HFF-Myc (cell line): ENCODE measurements at regions not wholly inside any gene's neighbourhood (a gene's known extent, or its start where the extent isn't known, plus 50 kb on each side); places are given as distances from the start of the nearest gene placed in this dataset.
"Not testable (repeated sequence)": the region's sequence is repeated elsewhere in the genome, so short reads cannot be mapped to it uniquely, and the experiment has no call there.

Experiments
- DNase-seq: peaks from one replicate; pipeline ENCODE4 v3.0.0-alpha.2; 2011; ENCODE audit warnings: low read depth; ENCODE audit errors: extremely low read depth
- H3K4me3 ChIP-seq: replicated peaks from 2 replicates; pipeline ENCODE4 v1.5.1; 2011; ENCODE audit warnings: low read depth, mild to moderate bottlenecking, control low read depth, low read length
- CTCF ChIP-seq: IDR thresholded peaks from 2 replicates; pipeline ENCODE4 v1.5.1; 2012; ENCODE audit warnings: mild to moderate bottlenecking, low read depth, low read length, control low read depth; ENCODE audit errors: missing control alignments

GRCh38 chr2:61617610-61618009 is 79.5 kb upstream of the XPO1 start:
- TF ChIP-seq CTCF, result no peak
- no peak overlapping the region for H3K4me3 ChIP-seq
- no peak for DNase-seq

- no peak overlapping the region for H3K4me3 ChIP-seq
Measured at GRCh38 chr2:61605245-61605644, 67.1 kb upstream of the XPO1 start.

GRCh38 chr2:61604433-61604832 is 66.3 kb upstream of the XPO1 start:
- no peak for TF ChIP-seq CTCF
- no peak overlapping the region for H3K4me3 ChIP-seq
- DNase-seq, result no peak

More at GRCh38 chr2:61605245-61605644, 67.1 kb upstream of the XPO1 start:
- no peak for DNase-seq
- no peak for TF ChIP-seq CTCF

GRCh38 chr2:61598515-61599156 is 60.5 kb upstream of the XPO1 start:
- peak; percentile 5 for DNase-seq
- not testable (repeated sequence) for H3K4me3 ChIP-seq

GRCh38 chr2:61597300-61598289 is 59.4 kb upstream of the XPO1 start:
- no peak for TF ChIP-seq CTCF
- no peak overlapping the region for H3K4me3 ChIP-seq
- no peak for DNase-seq

GRCh38 chr2:61594201-61594600 is 56.0 kb upstream of the XPO1 start:
- not testable (repeated sequence) for DNase-seq, H3K4me3 ChIP-seq

- not testable (repeated sequence) for DNase-seq, H3K4me3 ChIP-seq
Measured at GRCh38 chr2:61593648-61594047, 55.5 kb upstream of the XPO1 start.

GRCh38 chr2:61590214-61590613 is 52.1 kb upstream of the XPO1 start:
- no peak for DNase-seq
- no peak overlapping the region for H3K4me3 ChIP-seq
- no peak for TF ChIP-seq CTCF
